ENCODE measurements at regions not wholly inside any gene's neighbourhood (a gene's known extent, or its start where the extent isn't known, plus 50 kb on each side); places are given as distances from the start of the nearest gene placed in this dataset.

DNA sequence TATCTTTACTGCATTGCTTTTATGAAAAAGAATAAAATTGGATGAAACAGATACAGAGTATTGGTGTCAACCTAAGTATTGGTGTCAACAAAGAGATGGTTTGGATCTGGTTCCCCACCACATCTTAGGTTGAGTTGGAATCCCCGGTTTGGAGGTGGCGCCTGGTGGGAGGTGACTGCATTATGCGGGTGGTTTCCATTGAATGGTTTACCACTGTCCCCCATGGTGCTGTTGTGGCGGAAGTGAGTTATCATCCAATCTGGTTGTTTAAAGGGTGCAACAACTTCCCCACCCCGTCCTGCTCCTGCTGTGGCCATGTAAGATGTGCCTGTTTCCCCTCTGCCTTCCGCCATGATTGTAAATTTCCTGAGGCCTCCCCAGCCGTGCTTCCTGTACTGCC, 52.8 kb upstream of the CD99 start:
- TF ChIP-seq, protein P1, sequence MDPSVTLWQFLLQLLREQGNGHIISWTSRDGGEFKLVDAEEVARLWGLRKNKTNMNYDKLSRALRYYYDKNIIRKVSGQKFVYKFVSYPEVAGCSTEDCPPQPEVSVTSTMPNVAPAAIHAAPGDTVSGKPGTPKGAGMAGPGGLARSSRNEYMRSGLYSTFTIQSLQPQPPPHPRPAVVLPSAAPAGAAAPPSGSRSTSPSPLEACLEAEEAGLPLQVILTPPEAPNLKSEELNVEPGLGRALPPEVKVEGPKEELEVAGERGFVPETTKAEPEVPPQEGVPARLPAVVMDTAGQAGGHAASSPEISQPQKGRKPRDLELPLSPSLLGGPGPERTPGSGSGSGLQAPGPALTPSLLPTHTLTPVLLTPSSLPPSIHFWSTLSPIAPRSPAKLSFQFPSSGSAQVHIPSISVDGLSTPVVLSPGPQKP (IDR thresholded peaks at IDR 0.05; ENCODE audit: low read depth, low read length): no peak
- TF ChIP-seq EP300 (IDR thresholded peaks at IDR 0.05; ENCODE audit: borderline replicate concordance in 1 of 2, control insufficient read depth in 1 of 2, low read depth in 2 of 2, low read length in 2 of 2) (no peak), JUNB (IDR thresholded peaks at IDR 0.05) (no peak), POLR2AphosphoS2 (IDR thresholded peaks at IDR 0.05; ENCODE audit: low read depth, low read length) (no peak), FOS (IDR thresholded peaks at IDR 0.05; ENCODE audit: borderline replicate concordance, extremely low read depth, insufficient read length) (no peak), KLF5 (IDR thresholded peaks at IDR 0.05; ENCODE audit: partially characterized antibody) (no peak)
- TF ChIP-seq, protein P2, sequence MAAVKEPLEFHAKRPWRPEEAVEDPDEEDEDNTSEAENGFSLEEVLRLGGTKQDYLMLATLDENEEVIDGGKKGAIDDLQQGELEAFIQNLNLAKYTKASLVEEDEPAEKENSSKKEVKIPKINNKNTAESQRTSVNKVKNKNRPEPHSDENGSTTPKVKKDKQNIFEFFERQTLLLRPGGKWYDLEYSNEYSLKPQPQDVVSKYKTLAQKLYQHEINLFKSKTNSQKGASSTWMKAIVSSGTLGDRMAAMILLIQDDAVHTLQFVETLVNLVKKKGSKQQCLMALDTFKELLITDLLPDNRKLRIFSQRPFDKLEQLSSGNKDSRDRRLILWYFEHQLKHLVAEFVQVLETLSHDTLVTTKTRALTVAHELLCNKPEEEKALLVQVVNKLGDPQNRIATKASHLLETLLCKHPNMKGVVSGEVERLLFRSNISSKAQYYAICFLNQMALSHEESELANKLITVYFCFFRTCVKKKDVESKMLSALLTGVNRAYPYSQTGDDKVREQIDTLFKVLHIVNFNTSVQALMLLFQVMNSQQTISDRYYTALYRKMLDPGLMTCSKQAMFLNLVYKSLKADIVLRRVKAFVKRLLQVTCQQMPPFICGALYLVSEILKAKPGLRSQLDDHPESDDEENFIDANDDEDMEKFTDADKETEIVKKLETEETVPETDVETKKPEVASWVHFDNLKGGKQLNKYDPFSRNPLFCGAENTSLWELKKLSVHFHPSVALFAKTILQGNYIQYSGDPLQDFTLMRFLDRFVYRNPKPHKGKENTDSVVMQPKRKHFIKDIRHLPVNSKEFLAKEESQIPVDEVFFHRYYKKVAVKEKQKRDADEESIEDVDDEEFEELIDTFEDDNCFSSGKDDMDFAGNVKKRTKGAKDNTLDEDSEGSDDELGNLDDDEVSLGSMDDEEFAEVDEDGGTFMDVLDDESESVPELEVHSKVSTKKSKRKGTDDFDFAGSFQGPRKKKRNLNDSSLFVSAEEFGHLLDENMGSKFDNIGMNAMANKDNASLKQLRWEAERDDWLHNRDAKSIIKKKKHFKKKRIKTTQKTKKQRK (IDR thresholded peaks at IDR 0.05; ENCODE audit: low read depth, low read length): no peak
- TF ChIP-seq, protein P3, sequence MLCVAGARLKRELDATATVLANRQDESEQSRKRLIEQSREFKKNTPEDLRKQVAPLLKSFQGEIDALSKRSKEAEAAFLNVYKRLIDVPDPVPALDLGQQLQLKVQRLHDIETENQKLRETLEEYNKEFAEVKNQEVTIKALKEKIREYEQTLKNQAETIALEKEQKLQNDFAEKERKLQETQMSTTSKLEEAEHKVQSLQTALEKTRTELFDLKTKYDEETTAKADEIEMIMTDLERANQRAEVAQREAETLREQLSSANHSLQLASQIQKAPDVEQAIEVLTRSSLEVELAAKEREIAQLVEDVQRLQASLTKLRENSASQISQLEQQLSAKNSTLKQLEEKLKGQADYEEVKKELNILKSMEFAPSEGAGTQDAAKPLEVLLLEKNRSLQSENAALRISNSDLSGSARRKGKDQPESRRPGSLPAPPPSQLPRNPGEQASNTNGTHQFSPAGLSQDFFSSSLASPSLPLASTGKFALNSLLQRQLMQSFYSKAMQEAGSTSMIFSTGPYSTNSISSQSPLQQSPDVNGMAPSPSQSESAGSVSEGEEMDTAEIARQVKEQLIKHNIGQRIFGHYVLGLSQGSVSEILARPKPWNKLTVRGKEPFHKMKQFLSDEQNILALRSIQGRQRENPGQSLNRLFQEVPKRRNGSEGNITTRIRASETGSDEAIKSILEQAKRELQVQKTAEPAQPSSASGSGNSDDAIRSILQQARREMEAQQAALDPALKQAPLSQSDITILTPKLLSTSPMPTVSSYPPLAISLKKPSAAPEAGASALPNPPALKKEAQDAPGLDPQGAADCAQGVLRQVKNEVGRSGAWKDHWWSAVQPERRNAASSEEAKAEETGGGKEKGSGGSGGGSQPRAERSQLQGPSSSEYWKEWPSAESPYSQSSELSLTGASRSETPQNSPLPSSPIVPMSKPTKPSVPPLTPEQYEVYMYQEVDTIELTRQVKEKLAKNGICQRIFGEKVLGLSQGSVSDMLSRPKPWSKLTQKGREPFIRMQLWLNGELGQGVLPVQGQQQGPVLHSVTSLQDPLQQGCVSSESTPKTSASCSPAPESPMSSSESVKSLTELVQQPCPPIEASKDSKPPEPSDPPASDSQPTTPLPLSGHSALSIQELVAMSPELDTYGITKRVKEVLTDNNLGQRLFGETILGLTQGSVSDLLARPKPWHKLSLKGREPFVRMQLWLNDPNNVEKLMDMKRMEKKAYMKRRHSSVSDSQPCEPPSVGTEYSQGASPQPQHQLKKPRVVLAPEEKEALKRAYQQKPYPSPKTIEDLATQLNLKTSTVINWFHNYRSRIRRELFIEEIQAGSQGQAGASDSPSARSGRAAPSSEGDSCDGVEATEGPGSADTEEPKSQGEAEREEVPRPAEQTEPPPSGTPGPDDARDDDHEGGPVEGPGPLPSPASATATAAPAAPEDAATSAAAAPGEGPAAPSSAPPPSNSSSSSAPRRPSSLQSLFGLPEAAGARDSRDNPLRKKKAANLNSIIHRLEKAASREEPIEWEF (IDR thresholded peaks at IDR 0.05; ENCODE audit: insufficient replicate concordance, low read depth, low read length): no peak
- TF ChIP-seq, protein P4, sequence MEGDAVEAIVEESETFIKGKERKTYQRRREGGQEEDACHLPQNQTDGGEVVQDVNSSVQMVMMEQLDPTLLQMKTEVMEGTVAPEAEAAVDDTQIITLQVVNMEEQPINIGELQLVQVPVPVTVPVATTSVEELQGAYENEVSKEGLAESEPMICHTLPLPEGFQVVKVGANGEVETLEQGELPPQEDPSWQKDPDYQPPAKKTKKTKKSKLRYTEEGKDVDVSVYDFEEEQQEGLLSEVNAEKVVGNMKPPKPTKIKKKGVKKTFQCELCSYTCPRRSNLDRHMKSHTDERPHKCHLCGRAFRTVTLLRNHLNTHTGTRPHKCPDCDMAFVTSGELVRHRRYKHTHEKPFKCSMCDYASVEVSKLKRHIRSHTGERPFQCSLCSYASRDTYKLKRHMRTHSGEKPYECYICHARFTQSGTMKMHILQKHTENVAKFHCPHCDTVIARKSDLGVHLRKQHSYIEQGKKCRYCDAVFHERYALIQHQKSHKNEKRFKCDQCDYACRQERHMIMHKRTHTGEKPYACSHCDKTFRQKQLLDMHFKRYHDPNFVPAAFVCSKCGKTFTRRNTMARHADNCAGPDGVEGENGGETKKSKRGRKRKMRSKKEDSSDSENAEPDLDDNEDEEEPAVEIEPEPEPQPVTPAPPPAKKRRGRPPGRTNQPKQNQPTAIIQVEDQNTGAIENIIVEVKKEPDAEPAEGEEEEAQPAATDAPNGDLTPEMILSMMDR (IDR thresholded peaks at IDR 0.05 in 2 of 3, conservative IDR thresholded peaks at IDR 0.05 in 1 of 3; ENCODE audit: control insufficient read depth in 2 of 3, extremely low read depth in 1 of 3, insufficient read depth in 1 of 3, low read depth in 3 of 3, low read length in 3 of 3): no peak

Data from GM12878 (cell line).